CD4-positive, alpha-beta T cell (primary cell): ENCODE measurements at regions not wholly inside any gene's neighbourhood (a gene's known extent, or its start where the extent isn't known, plus 50 kb on each side); places are given as distances from the start of the nearest gene placed in this dataset.

Experiments
- ATAC-seq: fragments of 200-7000 bp; cut with Tn5 transposase; one replicate; pipeline ENCODE4 v1.10.0; 2022; ENCODE audit warnings: mild to moderate bottlenecking; ENCODE audit not compliant: poor library complexity
- CTCF ChIA-PET: fragments of 350-600 bp; sonication (Branson Sonifier 250); formaldehyde crosslinking; loops from one replicate; lab custom pipeline; 2021; ENCODE audit warnings: antibody characterized with exemption, inconsistent platforms; lab: Charles Lee
- POLR2A ChIA-PET: fragments of 350-600 bp; sonication (Branson Sonifier 250); formaldehyde crosslinking; loops from one replicate; lab custom pipeline; 2021; ENCODE audit warnings: antibody characterized with exemption, inconsistent platforms; lab: Charles Lee
- DNase-seq, 14 experiments: peaks; one replicate each; pipeline ENCODE4 v3.0.0-alpha.2; 2013 to 2020; ENCODE audit warnings: mixed read lengths in 2 of 14
- H3K27ac ChIP-seq, 2 donors: one replicate each; pipeline versions ENCODE4 v1.5.1 to v1.7.0; 2013; ENCODE audit warnings: low read length in 2 of 2, low read depth in 1 of 2, mild to moderate bottlenecking in 1 of 2
- H3K27me3 ChIP-seq, 2 experiments: 1 replicate in 1 of 2; 2 replicates in 1 of 2; pipeline versions ENCODE4 v1.6.1 to v1.7.0; 2013; ENCODE audit warnings: low read length in 2 of 2, control low read depth in 1 of 2, mild to moderate bottlenecking in 1 of 2, moderate library complexity in 1 of 2; ENCODE audit not compliant: insufficient read depth in 2 of 2, control insufficient read depth in 1 of 2
- H3K36me3 ChIP-seq: one replicate; pipeline ENCODE4 v1.6.1; 2013; ENCODE audit warnings: low read length, control low read depth; ENCODE audit not compliant: insufficient read depth
- H3K4me1 ChIP-seq: one replicate; pipeline ENCODE4 v1.6.1; 2013; ENCODE audit warnings: low read length, control low read depth; ENCODE audit not compliant: insufficient read depth
- H3K4me3 ChIP-seq: one replicate; pipeline ENCODE4 v1.5.1; 2013; ENCODE audit warnings: mild to moderate bottlenecking, low read length, moderate library complexity
- H3K9me3 ChIP-seq, 2 experiments: 1 replicate in 1 of 2; 2 replicates in 1 of 2; pipeline versions ENCODE4 v1.6.1 to v1.7.0; 2013; ENCODE audit warnings: low read length in 2 of 2, mild to moderate bottlenecking in 2 of 2, control low read depth in 1 of 2, moderate library complexity in 1 of 2; ENCODE audit not compliant: control insufficient read depth in 1 of 2, insufficient read depth in 1 of 2
- H3K27ac Mint-ChIP-seq: one replicate; pipeline ENCODE4 v1.8.0; 2020; ENCODE audit warnings: mixed read lengths
- H3K27me3 Mint-ChIP-seq: one replicate; pipeline ENCODE4 v1.8.0; 2021; ENCODE audit warnings: mixed read lengths
- H3K36me3 Mint-ChIP-seq: one replicate; pipeline ENCODE4 v1.8.0; 2021; ENCODE audit warnings: low read depth, mixed read lengths
- H3K4me1 Mint-ChIP-seq: one replicate; pipeline ENCODE4 v1.8.0; 2021; ENCODE audit warnings: low read depth, mixed read lengths
- H3K4me3 Mint-ChIP-seq: one replicate; pipeline ENCODE4 v1.8.0; 2020; ENCODE audit warnings: mild to moderate bottlenecking, mixed read lengths
- H3K9me3 Mint-ChIP-seq: one replicate; pipeline ENCODE4 v1.8.0; 2020; ENCODE audit warnings: mixed read lengths
- intact Hi-C, 2 experiments: fragments of 100-400 bp; cut with DNase I in 1 of 2; cut with micrococcal nuclease in 1 of 2; formaldehyde crosslinking; loops; one replicate each; pipeline versions ENCODE4 v1.15.1 to v1.9.0; 2023 to 2025; cut with DNase I, micrococcal nuclease
- TF ChIP-seq, protein P1 (sequence below): fragments of 200-600 bp; IDR thresholded peaks from one replicate; pipeline ENCODE4 v1.8.0; 2022; ENCODE audit warnings: antibody characterized with exemption, mild to moderate bottlenecking

DNA sequence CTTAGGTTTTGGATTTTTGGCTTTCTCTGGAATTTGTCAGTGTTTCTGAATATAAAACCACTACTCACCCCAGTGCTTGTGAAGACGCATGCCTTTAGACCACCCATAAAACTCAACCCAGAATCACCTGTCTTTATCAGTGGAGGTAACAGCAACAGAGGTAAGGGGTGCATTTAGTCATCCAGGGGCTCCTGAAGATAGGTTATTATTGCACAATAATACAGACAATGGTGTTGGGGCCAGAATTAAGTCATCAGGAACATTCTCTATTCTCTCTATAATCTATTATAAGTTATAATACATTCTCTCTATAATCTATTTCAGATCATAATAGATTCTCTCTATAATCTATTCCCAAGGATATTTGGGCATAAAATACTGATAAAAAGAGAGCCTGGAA is 100.2 kb upstream of the KCNQ5 start:
- Mint-ChIP-seq H3K36me3 (no peaks in the 10 kb centered on the region), H3K9me3 (no peaks in the 10 kb centered on the region), H3K4me1 (no peaks in the 10 kb centered on the region), H3K27ac (no peak overlapping the region), H3K27me3 (peaks cover 6% of the 10 kb centered on the region), H3K4me3 (no peak overlapping the region)
- Histone ChIP-seq H3K4me1 (no peaks in the 10 kb centered on the region), H3K4me3 (no peak overlapping the region), H3K27me3 (no peaks in the 10 kb centered on the region), H3K27ac (no peak overlapping the region), H3K9me3 (no peaks in the 10 kb centered on the region), H3K36me3 (no peaks in the 10 kb centered on the region)
- ChIA-PET POLR2A (no interaction called here), CTCF (no interaction called here)
- DNase-seq (no peak), ATAC-seq (no peak)
- TF ChIP-seq, protein P1, sequence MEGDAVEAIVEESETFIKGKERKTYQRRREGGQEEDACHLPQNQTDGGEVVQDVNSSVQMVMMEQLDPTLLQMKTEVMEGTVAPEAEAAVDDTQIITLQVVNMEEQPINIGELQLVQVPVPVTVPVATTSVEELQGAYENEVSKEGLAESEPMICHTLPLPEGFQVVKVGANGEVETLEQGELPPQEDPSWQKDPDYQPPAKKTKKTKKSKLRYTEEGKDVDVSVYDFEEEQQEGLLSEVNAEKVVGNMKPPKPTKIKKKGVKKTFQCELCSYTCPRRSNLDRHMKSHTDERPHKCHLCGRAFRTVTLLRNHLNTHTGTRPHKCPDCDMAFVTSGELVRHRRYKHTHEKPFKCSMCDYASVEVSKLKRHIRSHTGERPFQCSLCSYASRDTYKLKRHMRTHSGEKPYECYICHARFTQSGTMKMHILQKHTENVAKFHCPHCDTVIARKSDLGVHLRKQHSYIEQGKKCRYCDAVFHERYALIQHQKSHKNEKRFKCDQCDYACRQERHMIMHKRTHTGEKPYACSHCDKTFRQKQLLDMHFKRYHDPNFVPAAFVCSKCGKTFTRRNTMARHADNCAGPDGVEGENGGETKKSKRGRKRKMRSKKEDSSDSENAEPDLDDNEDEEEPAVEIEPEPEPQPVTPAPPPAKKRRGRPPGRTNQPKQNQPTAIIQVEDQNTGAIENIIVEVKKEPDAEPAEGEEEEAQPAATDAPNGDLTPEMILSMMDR = no peak
- intact Hi-C loops = loop anchor here (1.0 to 10.0 kb wide), 2 partner anchors 603 to 609 kb away; no protein-coding TSS in a partner anchor

DNA sequence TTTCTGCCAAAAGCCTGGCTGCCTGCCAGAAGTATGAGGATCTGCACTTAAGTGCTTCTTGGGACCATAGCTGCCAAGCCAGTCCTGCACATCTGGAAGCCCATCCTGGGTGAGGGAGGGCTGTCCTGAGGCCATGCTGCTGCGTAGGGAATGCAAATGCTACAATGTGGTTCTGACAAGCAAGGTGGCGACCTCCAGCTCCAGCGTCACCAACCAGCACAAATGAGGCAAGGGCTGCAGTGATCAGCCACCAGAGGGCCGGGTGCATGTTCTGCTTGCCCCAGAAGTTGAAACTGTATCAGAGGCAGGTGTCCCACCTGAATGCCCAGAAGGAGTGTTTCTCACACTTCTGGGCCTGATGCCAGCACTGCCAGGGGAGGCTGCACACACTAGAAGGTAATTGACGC is 99.1 kb upstream of the KCNQ5 start:
- TF ChIP-seq, protein P1 = no peak
- H3K9me3 Mint-ChIP-seq = no peaks in the 10 kb centered on the region
- Histone ChIP-seq H3K27me3 (no peaks in the 10 kb centered on the region), H3K4me3 (no peak overlapping the region), H3K9me3 (no peaks in the 10 kb centered on the region), H3K36me3 (no peaks in the 10 kb centered on the region), H3K4me1 (no peaks in the 10 kb centered on the region), H3K27ac (no peak overlapping the region)
- H3K4me1 Mint-ChIP-seq = no peaks in the 10 kb centered on the region
- H3K27ac Mint-ChIP-seq = no peak overlapping the region
- ChIA-PET CTCF (no interaction called here), POLR2A (no interaction called here)
- H3K27me3 Mint-ChIP-seq = peaks cover 6% of the 10 kb centered on the region
- DNase-seq = peak in 8 of 14 experiments; percentile 4 to 47 (median 22)
- ATAC-seq = no peak
- no peak overlapping the region for H3K4me3 Mint-ChIP-seq
- intact Hi-C loops = loop anchor here (1.0 to 10.0 kb wide), 2 partner anchors 602 to 608 kb away; no protein-coding TSS in a partner anchor
- H3K36me3 Mint-ChIP-seq = no peaks in the 10 kb centered on the region

- no peaks in the 10 kb centered on the region for H3K4me1 Mint-ChIP-seq
- peaks cover 6% of the 10 kb centered on the region for H3K27me3 Mint-ChIP-seq
- H3K4me3 ChIP-seq = no peak overlapping the region
- H3K9me3 Mint-ChIP-seq = no peaks in the 10 kb centered on the region
- TF ChIP-seq, protein P1 = no peak
- ChIA-PET CTCF (interaction anchor here (0.6 kb wide), 1 partner anchor 698 kb away, joined by 3 read pairs; no protein-coding TSS in a partner anchor), POLR2A (no interaction called here)
- H3K9me3 ChIP-seq = no peaks in the 10 kb centered on the region
- DNase-seq (no peak), ATAC-seq (no peak)
- H3K27me3 ChIP-seq = no peaks in the 10 kb centered on the region
- intact Hi-C loops = loop anchor here in 1 of 2 experiments (10.0 kb wide), 1 partner anchor 601 kb away; no protein-coding TSS in a partner anchor
- H3K27ac ChIP-seq = no peak overlapping the region
- no peak overlapping the region for H3K27ac Mint-ChIP-seq
- no peaks in the 10 kb centered on the region for H3K36me3 ChIP-seq
- no peaks in the 10 kb centered on the region for H3K4me1 ChIP-seq
- no peaks in the 10 kb centered on the region for H3K36me3 Mint-ChIP-seq
- H3K4me3 Mint-ChIP-seq = no peak overlapping the region
These were observed 97.7 kb upstream of the KCNQ5 start for GRCh38 chr6:72524011-72524645.
